HG03378 (cell line): ENCODE measurements at regions not wholly inside any gene's neighbourhood (a gene's known extent, or its start where the extent isn't known, plus 50 kb on each side); places are given as distances from the start of the nearest gene placed in this dataset.

ENCODE experiments used
- ATAC-seq: cut with Tn5 transposase; IDR thresholded peaks from one replicate; pipeline ENCODE4 v1.9.1; 2021; ENCODE audit warnings: mild to moderate bottlenecking, moderate library complexity; ENCODE audit not compliant: unreplicated experiment

GRCh38 chr1:48164571-48164970 is 57.9 kb upstream of the SLC5A9 start:
- ATAC-seq = no peak

- ATAC-seq = no peak
These were observed 61.9 kb upstream of the SLC5A9 start for GRCh38 chr1:48160486-48161132.

DNA sequence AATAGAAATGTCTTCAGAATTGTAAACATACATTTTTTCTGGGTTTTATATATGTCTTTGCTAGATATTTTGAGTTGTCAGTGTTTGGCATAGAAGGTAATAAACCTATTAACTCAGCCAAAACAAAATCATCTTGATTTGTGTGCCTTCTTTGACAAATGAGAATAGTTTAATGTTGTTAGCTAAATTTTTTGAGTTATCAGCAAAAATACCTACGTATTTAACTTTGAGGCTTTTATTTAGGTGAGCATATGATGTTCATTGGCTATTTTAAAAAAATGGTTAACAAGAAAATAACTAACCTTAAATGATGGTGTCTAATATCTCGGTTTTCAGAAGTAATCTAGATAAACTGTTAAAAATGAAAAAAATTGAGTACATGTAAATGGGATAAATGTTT is 83.2 kb upstream of the SLC5A9 start:
- ATAC-seq = no peak

DNA sequence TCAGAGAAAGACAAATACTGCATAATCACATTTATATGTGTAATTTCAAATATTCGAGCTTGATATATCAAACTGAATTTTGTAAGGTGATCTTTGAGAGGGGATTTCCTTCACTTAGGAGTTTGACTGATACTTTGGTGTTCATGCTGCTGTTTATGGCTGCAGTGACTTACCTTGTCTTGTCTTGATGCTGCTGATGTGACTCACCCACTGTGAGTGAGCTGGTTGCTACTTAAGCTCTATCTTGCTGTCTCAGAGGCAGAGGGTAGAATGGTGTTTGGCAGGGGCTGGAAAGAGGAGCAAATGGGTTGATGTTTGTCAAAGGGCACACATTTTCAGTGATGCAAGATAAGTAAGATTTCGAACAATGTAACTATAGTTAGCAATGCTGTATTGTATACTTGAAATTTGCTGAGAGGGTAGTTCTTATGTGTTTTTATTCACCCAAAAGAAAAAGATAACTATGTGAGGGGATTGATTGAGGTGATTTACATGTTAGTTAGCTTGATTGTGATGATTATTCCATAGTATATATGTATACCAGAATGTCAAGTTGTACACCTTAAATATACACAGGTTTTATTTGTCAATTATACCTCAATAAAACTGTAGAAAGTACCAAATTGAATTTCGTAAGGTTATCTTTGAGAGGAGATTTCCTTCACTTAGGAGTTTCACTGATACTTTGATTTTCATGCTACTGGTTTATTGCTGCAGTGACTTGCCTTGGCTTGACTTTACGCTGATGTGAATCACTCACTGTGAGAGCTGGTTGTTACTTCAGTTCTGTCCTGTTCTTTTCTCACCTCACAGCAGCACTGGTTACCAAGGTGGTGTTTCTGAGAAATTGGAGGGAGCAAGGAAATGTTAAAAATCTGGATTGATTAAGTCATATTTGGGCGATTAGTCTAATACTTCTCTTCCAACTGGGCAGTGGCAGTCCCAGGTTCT is 94.5 kb upstream of the SLC5A9 start:
- no peak for ATAC-seq

GRCh38 chr1:48123647-48124046 is 98.9 kb upstream of the SLC5A9 start:
- ATAC-seq = no peak

GRCh38 chr1:48121955-48122354 is 100.6 kb upstream of the SLC5A9 start:
- no peak for ATAC-seq

- ATAC-seq = no peak
These were observed 101.9 kb upstream of the SLC5A9 start for GRCh38 chr1:48120621-48121020.

GRCh38 chr1:48115835-48116234 is 106.7 kb upstream of the SLC5A9 start:
- no peak for ATAC-seq

DNA sequence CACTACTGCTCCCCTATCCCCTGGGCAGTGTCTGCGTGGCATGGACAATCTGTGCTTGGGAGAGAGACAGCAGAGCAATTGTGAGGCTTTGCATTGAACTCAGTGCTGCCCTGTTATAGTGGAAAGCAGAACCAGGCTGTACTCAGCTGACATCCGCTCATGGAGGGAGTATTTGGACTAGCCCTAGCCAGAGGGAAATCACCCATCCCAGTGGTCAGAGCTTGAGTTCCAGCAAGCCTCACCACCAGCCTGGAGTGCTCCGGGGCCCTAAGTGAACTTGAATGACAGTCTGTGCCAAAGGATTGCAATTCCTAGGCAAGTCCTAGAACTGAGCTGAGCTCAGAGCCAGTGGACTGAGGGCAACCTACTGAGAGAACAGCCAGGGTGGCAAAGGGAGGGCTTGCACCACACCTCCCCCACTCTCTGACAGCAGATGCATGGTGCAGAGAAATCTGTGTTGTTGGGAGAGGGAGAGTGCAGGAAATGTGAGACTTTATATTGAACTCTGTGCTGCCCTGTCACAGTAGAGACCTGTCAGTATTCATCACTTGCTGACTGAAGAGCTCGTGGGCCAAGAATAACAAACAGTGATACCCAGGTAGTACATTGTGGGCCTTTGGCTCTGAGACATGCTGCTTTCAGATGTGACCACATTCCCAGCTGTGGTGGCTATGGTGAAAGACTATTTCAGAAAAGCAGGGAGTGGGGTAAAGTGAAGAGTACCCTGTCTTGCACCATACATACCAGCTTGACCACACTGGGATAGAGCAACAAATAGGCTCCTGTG is 107.7 kb upstream of the SLC5A9 start:
- no peak for ATAC-seq

GRCh38 chr1:48109390-48110013 is 112.3 kb upstream of the TRABD2B start:
- ATAC-seq = no peak

- ATAC-seq = no peak
These were observed 110.3 kb upstream of the TRABD2B start for GRCh38 chr1:48107516-48107915.

GRCh38 chr1:48106049-48106448 is 108.9 kb upstream of the TRABD2B start:
- ATAC-seq = no peak

- ATAC-seq = no peak
These were observed 108.0 kb upstream of the TRABD2B start for GRCh38 chr1:48105165-48105564.

- no peak for ATAC-seq
These were observed 106.3 kb upstream of the TRABD2B start for GRCh38 chr1:48103495-48103894.

DNA sequence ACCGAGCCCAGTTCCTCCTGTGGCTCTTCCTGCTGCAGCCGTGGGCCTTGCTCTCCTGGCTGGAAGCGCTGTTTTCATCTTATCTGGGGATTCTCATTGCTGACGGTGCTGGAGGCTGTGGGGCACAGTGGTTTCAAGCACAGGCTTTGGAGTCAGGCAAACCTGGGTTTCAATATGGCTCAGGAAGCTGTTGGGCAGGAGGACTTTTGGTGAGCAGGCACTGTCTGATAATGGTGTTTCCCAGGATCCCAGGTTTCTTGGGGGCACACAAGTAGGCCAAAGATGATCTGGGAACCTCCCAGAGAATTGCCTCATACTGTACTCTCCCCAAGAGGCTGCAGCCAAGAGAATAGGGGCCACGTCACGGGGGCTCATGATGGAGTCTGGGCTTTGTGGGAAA is 105.6 kb upstream of the TRABD2B start:
- no peak for ATAC-seq

- no peak for ATAC-seq
These were observed 102.0 kb upstream of the TRABD2B start for GRCh38 chr1:48099072-48099773.

GRCh38 chr1:48093696-48094528 is 96.7 kb upstream of the TRABD2B start:
- peak; percentile 95 for ATAC-seq

DNA sequence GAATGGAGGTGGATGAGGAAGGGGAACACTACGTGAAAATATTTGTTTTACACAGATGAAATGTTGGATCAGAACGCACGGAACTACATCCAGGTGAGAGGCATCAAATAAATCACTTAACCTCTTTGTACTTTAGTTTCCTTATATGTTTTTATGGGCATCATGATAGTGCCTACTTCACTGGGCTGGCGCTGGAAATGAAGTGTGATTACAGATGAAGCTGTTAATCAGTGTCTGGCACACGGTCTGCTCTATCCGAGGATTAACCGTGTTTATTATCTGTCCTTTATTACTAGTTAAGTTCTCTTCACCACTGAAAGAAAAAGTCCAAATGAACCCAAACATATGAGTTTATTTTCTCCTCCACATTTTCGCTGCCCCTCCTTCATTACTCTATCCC is 96.0 kb upstream of the TRABD2B start:
- no peak for ATAC-seq

- ATAC-seq = no peak
These were observed 95.2 kb upstream of the TRABD2B start for GRCh38 chr1:48092401-48092800.
